CD14-positive monocyte (primary cell): ENCODE measurements at regions not wholly inside any gene's neighbourhood (a gene's known extent, or its start where the extent isn't known, plus 50 kb on each side); places are given as distances from the start of the nearest gene placed in this dataset.

Experiments
- DNase-seq, 3 donors: peaks; one replicate each; pipeline ENCODE4 v3.0.0-alpha.2; 2011 to 2022
- H2AFZ ChIP-seq: 2 replicates; pipeline ENCODE4 v1.6.0; 2012; ENCODE audit warnings: mild to moderate bottlenecking, low read depth, low read length, inconsistent platforms; ENCODE audit not compliant: insufficient read depth, poor library complexity, severe bottlenecking
- H3K27ac ChIP-seq, 2 donors: 1 replicate in 1 of 2; 2 replicates in 1 of 2; pipeline ENCODE4 v1.5.1; 2012 to 2013; ENCODE audit warnings: low read length in 2 of 2, control low read depth in 1 of 2, inconsistent platforms in 1 of 2, low read depth in 1 of 2, mild to moderate bottlenecking in 1 of 2
- H3K27me3 ChIP-seq, 2 donors: one replicate each; pipeline versions ENCODE4 v1.6.0 to v1.6.1; 2011 to 2013; ENCODE audit warnings: low read length in 2 of 2; ENCODE audit not compliant: control insufficient read depth in 2 of 2, insufficient read depth in 2 of 2
- H3K36me3 ChIP-seq, 2 donors: replicated peaks in 1 of 2; 1 replicate in 1 of 2; 2 replicates in 1 of 2; pipeline versions ENCODE4 v1.5.1 to v1.6.1; 2012 to 2013; ENCODE audit warnings: low read length in 2 of 2, control low read depth in 1 of 2, inconsistent platforms in 1 of 2, mild to moderate bottlenecking in 1 of 2; ENCODE audit not compliant: insufficient read depth in 2 of 2, control insufficient read depth in 1 of 2
- H3K4me1 ChIP-seq, 2 donors: 1 replicate in 1 of 2; 2 replicates in 1 of 2; pipeline versions ENCODE4 v1.5.1 to v1.6.1; 2012 to 2013; ENCODE audit warnings: low read length in 2 of 2, control low read depth in 1 of 2, inconsistent platforms in 1 of 2, mild to moderate bottlenecking in 1 of 2, moderate library complexity in 1 of 2; ENCODE audit not compliant: insufficient read depth in 2 of 2, control insufficient read depth in 1 of 2
- H3K4me2 ChIP-seq: replicated peaks from 2 replicates; pipeline ENCODE3; 2012; ENCODE audit warnings: low read length, moderate library complexity, mild to moderate bottlenecking; ENCODE audit not compliant: poor library complexity, severe bottlenecking; ENCODE audit errors: extremely low read depth
- H3K4me3 ChIP-seq, 3 experiments: fragments of 200-600 bp in 1 of 3; sonication (generic) in 1 of 3; replicated peaks in 1 of 3; 1 replicate in 2 of 3; 2 replicates in 1 of 3; pipeline ENCODE4 v1.5.1; 2011 to 2013; ENCODE audit warnings: low read length in 3 of 3, mild to moderate bottlenecking in 3 of 3, control low read depth in 2 of 3, low read depth in 2 of 3, inconsistent platforms in 1 of 3, moderate library complexity in 1 of 3
- H3K79me2 ChIP-seq: 2 replicates; pipeline ENCODE4 v1.6.0; 2012; ENCODE audit warnings: mild to moderate bottlenecking, control low read depth, inconsistent platforms, low read length, moderate library complexity; ENCODE audit not compliant: insufficient read depth
- H3K9ac ChIP-seq: 2 replicates; pipeline ENCODE4 v1.6.0; 2017; ENCODE audit warnings: low read length, mild to moderate bottlenecking; ENCODE audit not compliant: insufficient read depth, poor library complexity, severe bottlenecking
- H3K9me3 ChIP-seq, 2 donors: replicated peaks in 1 of 2; 1 replicate in 1 of 2; 2 replicates in 1 of 2; pipeline versions ENCODE4 v1.5.1 to v1.6.1; 2012 to 2013; ENCODE audit warnings: low read length in 2 of 2, control low read depth in 1 of 2; ENCODE audit not compliant: control insufficient read depth in 1 of 2, insufficient read depth in 1 of 2
- H4K20me1 ChIP-seq: 2 replicates; pipeline ENCODE4 v1.6.0; 2012; ENCODE audit warnings: mild to moderate bottlenecking, low read length, control low read depth, moderate library complexity; ENCODE audit not compliant: insufficient read depth
- H3K27ac Mint-ChIP-seq, 7 donors: one replicate each; pipeline ENCODE4 v1.8.0; 2020; ENCODE audit warnings: mild to moderate bottlenecking in 7 of 7, mixed read lengths in 7 of 7, moderate library complexity in 6 of 7, inconsistent platforms in 2 of 7
- H3K27me3 Mint-ChIP-seq, 3 donors: one replicate each; pipeline ENCODE4 v1.8.0; 2021 to 2022; ENCODE audit warnings: low read depth in 3 of 3, mild to moderate bottlenecking in 3 of 3, mixed read lengths in 3 of 3, moderate library complexity in 3 of 3, inconsistent platforms in 1 of 3
- H3K36me3 Mint-ChIP-seq, 2 donors: one replicate each; pipeline ENCODE4 v1.8.0; 2020; ENCODE audit warnings: mixed read lengths in 2 of 2, inconsistent platforms in 1 of 2, mild to moderate bottlenecking in 1 of 2
- H3K4me1 Mint-ChIP-seq: one replicate; pipeline ENCODE4 v1.8.0; 2020; ENCODE audit warnings: mild to moderate bottlenecking, mixed read lengths
- H3K4me3 Mint-ChIP-seq, 2 donors: one replicate each; pipeline ENCODE4 v1.8.0; 2020; ENCODE audit warnings: mild to moderate bottlenecking in 2 of 2, mixed read lengths in 2 of 2, moderate library complexity in 1 of 2
- H3K9me3 Mint-ChIP-seq, 7 donors: one replicate each; pipeline ENCODE4 v1.8.0; 2020 to 2022; ENCODE audit warnings: mixed read lengths in 7 of 7, mild to moderate bottlenecking in 6 of 7, moderate library complexity in 6 of 7, inconsistent platforms in 2 of 7
- CTCF ChIP-seq: fragments of 200-600 bp; IDR thresholded peaks from one replicate; pipeline ENCODE4 v1.8.0; 2022; ENCODE audit warnings: antibody characterized with exemption, mild to moderate bottlenecking
- WGBS: methylation state at CpG from one replicate; pipeline ENCODE4 v1.1.5; 2013; ENCODE audit warnings: missing lambda C conversion rate; ENCODE audit not compliant: insufficient coverage; 5-methylcytosine and 5-hydroxymethylcytosine counted together
- intact Hi-C, 2 donors: fragments of 100-400 bp; cut with micrococcal nuclease; formaldehyde crosslinking; loops; one replicate each; pipeline versions ENCODE4 v1.15.0 to v1.15.1; 2023

GRCh38 chr7:81013083-81013817, 94.4 kb upstream of the SEMA3C start:
- WGBS = no CpG with 5 or more reads among the region's 2 CpGs
- H3K27ac Mint-ChIP-seq = no peak overlapping the region
- H3K27ac ChIP-seq = no peak overlapping the region
- no peaks in the 10 kb centered on the region for H3K27me3 ChIP-seq
- no peak for TF ChIP-seq CTCF
- no peak overlapping the region for H3K4me3 Mint-ChIP-seq
- no peak overlapping the region for H3K9ac ChIP-seq
- peak in 1 of 3 donors; percentile 2 for DNase-seq
- H3K4me1 Mint-ChIP-seq = no peaks in the 10 kb centered on the region
- no peaks in the 10 kb centered on the region for H3K36me3 ChIP-seq
- no peak overlapping the region for H2AFZ ChIP-seq
- intact Hi-C loops = no loop called here
- H3K4me3 ChIP-seq = no peak overlapping the region
- no peaks in the 10 kb centered on the region for H3K79me2 ChIP-seq
- no peaks in the 10 kb centered on the region for H4K20me1 ChIP-seq
- H3K27me3 Mint-ChIP-seq = peaks cover 0 to 2% (median 0%) of the 10 kb centered on the region in 3 donors
- H3K9me3 Mint-ChIP-seq = peaks cover 3 to 19% (median 8%) of the 10 kb centered on the region in 7 donors
- H3K36me3 Mint-ChIP-seq = no peaks in the 10 kb centered on the region
- no peaks in the 10 kb centered on the region for H3K4me1 ChIP-seq
- no peak overlapping the region for H3K4me2 ChIP-seq
- peaks cover 0 to 3% of the 10 kb centered on the region in 2 donors for H3K9me3 ChIP-seq

DNA sequence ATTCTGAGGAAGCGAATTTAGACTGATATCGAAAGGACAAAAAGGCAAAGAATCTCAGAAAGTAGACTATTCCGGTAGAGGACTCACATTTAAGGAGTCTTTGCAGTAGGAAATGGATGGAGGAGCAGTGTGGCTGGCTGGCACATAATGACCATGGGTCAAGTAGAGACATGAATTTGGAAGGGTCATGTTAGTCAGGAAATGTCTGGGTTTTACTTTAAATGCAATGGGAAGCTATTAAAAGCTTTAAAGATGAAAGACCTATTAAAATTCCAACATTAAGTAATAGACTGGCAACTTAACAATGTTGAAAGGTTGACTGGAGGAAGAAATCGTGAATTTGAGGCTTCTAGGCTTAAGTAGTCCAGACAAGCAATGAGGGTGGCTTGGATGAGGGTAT, 90.0 kb upstream of the SEMA3C start:
- intact Hi-C loops = no loop called here
- no peak overlapping the region for H3K9ac ChIP-seq
- H3K27me3 ChIP-seq = no peaks in the 10 kb centered on the region
- Mint-ChIP-seq H3K4me1 (no peaks in the 10 kb centered on the region), H3K27me3 (no peaks in the 10 kb centered on the region), H3K27ac (no peak overlapping the region), H3K36me3 (no peaks in the 10 kb centered on the region), H3K4me3 (no peak overlapping the region), H3K9me3 (peaks cover 0 to 19% (median 9%) of the 10 kb centered on the region in 7 donors)
- H3K9me3 ChIP-seq = peaks cover 0 to 3% of the 10 kb centered on the region in 2 donors
- H4K20me1 ChIP-seq = no peaks in the 10 kb centered on the region
- DNase-seq = no peak
- H3K4me1 ChIP-seq = no peaks in the 10 kb centered on the region
- H3K79me2 ChIP-seq = no peaks in the 10 kb centered on the region
- no peak overlapping the region for H2AFZ ChIP-seq
- no peaks in the 10 kb centered on the region for H3K36me3 ChIP-seq
- H3K4me2 ChIP-seq = no peak overlapping the region
- 100% methylated on average over 3 of the region's 4 CpGs for WGBS
- no peak for TF ChIP-seq CTCF
- no peak overlapping the region for H3K4me3 ChIP-seq
- H3K27ac ChIP-seq = no peak overlapping the region
